K562 (cell line): ENCODE measurements at regions not wholly inside any gene's neighbourhood (a gene's known extent, or its start where the extent isn't known, plus 50 kb on each side); places are given as distances from the start of the nearest gene placed in this dataset.

Experiments
- ATAC-seq: fragments of 200-7000 bp; cut with Tn5 transposase; 3 replicates; pipeline ENCODE4 v1.9.1; 2020; ENCODE audit warnings: moderate library complexity
- BruUV-seq: library from RNA; stranded (reverse); fragments of 400-500 nt; replicated peaks from 2 replicates; lab custom pipeline; 2021; lab: Mats Ljungman, UMichigan
- CTCF ChIA-PET: fragments of 300-600 bp; formaldehyde crosslinking; extraction: SDS; loops from one replicate; lab custom pipeline; 2021; ENCODE audit warnings: low intra/inter-chr PET ratio; lab: Yijun Ruan, JAX
- POLR2A ChIA-PET: fragments of 300-600, 350-650 bp; sonication (Branson Sonifier 250); formaldehyde crosslinking; extraction: SDS; loops from one replicate; lab custom pipeline; 2021; ENCODE audit warnings: antibody characterized with exemption, inconsistent platforms; lab: Yijun Ruan, JAX
- DNase-seq, 4 experiments: peaks; one replicate each; pipeline versions ENCODE4 v3.0.0 to v3.0.0-alpha.2; 2011 to 2018; ENCODE audit warnings: low spot score in 3 of 4, mixed read lengths in 3 of 4; ENCODE audit errors: extremely low read depth in 1 of 4
- FAIRE-seq: peaks from 2 replicates; lab custom pipeline; 2011; peaks lifted over from hg19 to GRCh38; lab: Jason Lieb, UNC
- H2AFZ ChIP-seq: 2 replicates; pipeline ENCODE4 v1.6.0; 2011; ENCODE audit warnings: low read depth, low read length, control low read depth, inconsistent platforms
- H3K27ac ChIP-seq: fragments of 200-600 bp; 3 replicates; pipeline ENCODE4 v1.8.0; 2011; ENCODE audit warnings: low read depth, mild to moderate bottlenecking, control low read depth, inconsistent platforms, low read length, moderate library complexity, mixed read lengths; ENCODE audit errors: extremely low read depth
- H3K27me3 ChIP-seq, 2 experiments: fragments of 300-600 bp in 1 of 2; 2 replicates in 1 of 2; 3 replicates in 1 of 2; pipeline versions ENCODE4 v1.6.0 to v1.8.0; 2011; ENCODE audit warnings: inconsistent platforms in 2 of 2, low read length in 2 of 2, mild to moderate bottlenecking in 1 of 2, mixed read lengths in 1 of 2, moderate library complexity in 1 of 2; ENCODE audit not compliant: control insufficient read depth in 2 of 2, insufficient read depth in 2 of 2
- H3K36me3 ChIP-seq: fragments of 300-600 bp; 3 replicates; pipeline ENCODE4 v1.8.0; 2011; ENCODE audit warnings: mild to moderate bottlenecking, low read length, inconsistent platforms; ENCODE audit not compliant: control insufficient read depth, insufficient read depth
- H3K4me1 ChIP-seq, 2 experiments: fragments of 200-600 bp in 1 of 2; replicated peaks in 1 of 2; 2 replicates in 1 of 2; 3 replicates in 1 of 2; pipeline versions ENCODE4 v1.5.1 to v1.8.0; 2011; ENCODE audit warnings: inconsistent platforms in 2 of 2, low read length in 2 of 2, mild to moderate bottlenecking in 1 of 2, mixed read lengths in 1 of 2, moderate library complexity in 1 of 2; ENCODE audit not compliant: control insufficient read depth in 2 of 2, insufficient read depth in 2 of 2
- H3K4me2 ChIP-seq: 2 replicates; pipeline ENCODE4 v1.6.1; 2011; ENCODE audit warnings: low read length, control low read depth, inconsistent platforms, mixed read lengths; ENCODE audit not compliant: insufficient read depth
- H3K4me3 ChIP-seq: fragments of 200-600 bp; sonication (generic), shearing (Covaris generic); 2 replicates; pipeline ENCODE4 v1.5.1; 2016; ENCODE audit warnings: control low read depth, inconsistent platforms
- H3K79me2 ChIP-seq: fragments of 200-600 bp; 3 replicates; pipeline ENCODE4 v1.8.0; 2011; ENCODE audit warnings: low read length, inconsistent platforms; ENCODE audit not compliant: control insufficient read depth, insufficient read depth
- H3K9ac ChIP-seq, 2 experiments: 2 replicates each; pipeline versions ENCODE4 v1.6.0 to v1.6.1; 2011; ENCODE audit warnings: low read depth in 2 of 2, low read length in 2 of 2, control low read depth in 1 of 2, inconsistent platforms in 1 of 2, mild to moderate bottlenecking in 1 of 2, mixed read lengths in 1 of 2; ENCODE audit not compliant: insufficient read depth in 1 of 2
- H3K9me1 ChIP-seq: one replicate; pipeline ENCODE4 v1.6.0; 2011; ENCODE audit warnings: inconsistent platforms, mild to moderate bottlenecking, low read length, moderate library complexity; ENCODE audit not compliant: control insufficient read depth, insufficient read depth
- H3K9me3 ChIP-seq: replicated peaks from 2 replicates; pipeline ENCODE4 v1.5.1; 2011; ENCODE audit warnings: low read depth, low read length, inconsistent platforms; ENCODE audit not compliant: control insufficient read depth, insufficient read depth
- H4K20me1 ChIP-seq: replicated peaks from 2 replicates; pipeline ENCODE4 v1.6.1; 2011; ENCODE audit warnings: low read length, inconsistent platforms, mixed read lengths; ENCODE audit not compliant: control insufficient read depth, insufficient read depth
- HCFC1 ChIP-seq: IDR thresholded peaks from 2 replicates; pipeline ENCODE4 v1.6.1; 2012; ENCODE audit warnings: low read depth, low read length, improper control_type of control experiment
- KAT2B ChIP-seq: IDR thresholded peaks from one replicate; pipeline ENCODE4 v1.6.1; 2012; ENCODE audit warnings: low read depth, mild to moderate bottlenecking, control low read depth, inconsistent platforms, low read length, moderate library complexity
- MITF ChIP-seq: IDR thresholded peaks from 2 replicates; pipeline ENCODE4 v1.6.1; 2014; ENCODE audit warnings: antibody characterized with exemption
- NFIX ChIP-seq: fragments of 250-450 bp; sonication (Bioruptor Pico); IDR thresholded peaks from 2 replicates; pipeline ENCODE4 v1.4.0; 2020; ENCODE audit warnings: low read depth, mild to moderate bottlenecking, moderate library complexity
- NR2C1 ChIP-seq, 2 experiments: fragments of 450-650 bp; IDR thresholded peaks; 2 replicates each; pipeline ENCODE4 v1.6.1; 2017; ENCODE audit warnings: mild to moderate bottlenecking in 2 of 2, antibody characterized with exemption in 1 of 2, inconsistent platforms in 1 of 2, missing compliant biosample characterization in 1 of 2, missing genetic modification characterization in 1 of 2
- NR3C1 ChIP-seq: sonication (generic); formaldehyde crosslinking; IDR thresholded peaks from 2 replicates; pipeline ENCODE4 v1.8.1; 2022; ENCODE audit warnings: missing genetic modification reagents
- PHB ChIP-seq: fragments of 250-450 bp; sonication (Bioruptor Pico); IDR thresholded peaks from 2 replicates; pipeline ENCODE4 v1.5.0; 2021
- POLR2AphosphoS2 ChIP-seq: IDR thresholded peaks from 2 replicates; pipeline ENCODE4 v1.6.1; 2012; ENCODE audit warnings: low read length, improper control_type of control experiment
- RNF219 ChIP-seq: fragments of 250-450 bp; sonication (Bioruptor Pico); IDR thresholded peaks from 2 replicates; pipeline ENCODE4 v1.5.0; 2022; ENCODE audit warnings: mild to moderate bottlenecking
- TBP ChIP-seq: optimal IDR thresholded peaks from 2 replicates; pipeline ENCODE3; 2011; ENCODE audit warnings: low read depth, low read length, improper control_type of control experiment
- TEAD1 ChIP-seq, 2 experiments: fragments of 450-650 bp in 1 of 2; sonication (generic) in 1 of 2; formaldehyde crosslinking; IDR thresholded peaks; 2 replicates each; pipeline versions ENCODE4 v1.4.0 to v1.8.0; 2020 to 2022; ENCODE audit warnings: mild to moderate bottlenecking in 2 of 2, missing genetic modification reagents in 1 of 2
- ZEB2 ChIP-seq: fragments of 450-650 bp; IDR thresholded peaks from 2 replicates; pipeline ENCODE4 v1.6.1; 2016
- ZKSCAN8 ChIP-seq: fragments of 200-800 bp; sonication (Bioruptor generic); IDR thresholded peaks from 2 replicates; pipeline ENCODE4 v1.6.1; 2016; ENCODE audit warnings: missing genetic modification characterization, missing compliant biosample characterization
- ZNF12 ChIP-seq: sonication (generic); formaldehyde crosslinking; IDR thresholded peaks from 2 replicates; pipeline ENCODE4 v1.4.0; 2020; ENCODE audit warnings: mild to moderate bottlenecking, missing genetic modification reagents
- WGBS: fragments of 100-300 bp; shearing (Covaris generic); methylation state at CpG from one replicate; pipeline ENCODE4 v1.1.6; 2016; ENCODE audit warnings: low coverage, mixed read lengths; ENCODE audit not compliant: insufficient coverage; ENCODE audit errors: missing lambda C conversion rate; 5-methylcytosine and 5-hydroxymethylcytosine counted together
- in situ Hi-C: fragments of 300-500 bp; cut with MboI; formaldehyde crosslinking; loops from 4 replicates; pipeline ENCODE4 v1.15.0; 2018; ENCODE audit warnings: inconsistent platforms, mixed read lengths
- intact Hi-C: fragments of 100-400 bp; cut with micrococcal nuclease; formaldehyde crosslinking; loops from 2 replicates; pipeline ENCODE4 v1.14.2; 2022

GRCh38 chr1:187842406-187843165 lies 1013.8 kb downstream of the PLA2G4A start:
- DNase-seq (no peak), FAIRE-seq (no peak), ATAC-seq (no peak)
- Histone ChIP-seq H4K20me1 (no peaks in the 10 kb centered on the region), H3K4me1 (no peaks in the 10 kb centered on the region), H3K4me2 (no peak overlapping the region), H3K79me2 (no peaks in the 10 kb centered on the region), H3K9me3 (no peaks in the 10 kb centered on the region; the same call in 1 of the 2 replicates), H3K27ac (no peak overlapping the region), H3K36me3 (no peaks in the 10 kb centered on the region), H3K9me1 (no peaks in the 10 kb centered on the region), H2AFZ (no peak overlapping the region), H3K27me3 (no peaks in the 10 kb centered on the region), H3K9ac (no peak overlapping the region), H3K4me3 (no peak overlapping the region)
- no peak for TF ChIP-seq TBP
- TF ChIP-seq ZNF12: no peak
- TF ChIP-seq NR2C1 (IDR thresholded peaks at IDR 0.05): no peak
- TF ChIP-seq NR2C1 (tag; IDR thresholded peaks at IDR 0.05): 0 out of 2 replicates have a peak, but pooled peaks have one; percentile 39
- ChIA-PET POLR2A (no interaction called here), CTCF (interaction anchor here (0.6 kb wide), 1 partner anchor 60 kb away, joined by 4 read pairs; no protein-coding TSS in a partner anchor)
- BruUV-seq: no TSS peak
- in situ Hi-C loops (no loop called here), intact Hi-C loops (no loop called here)
- WGBS: under 1% methylated on average over 7 of the region's 7 CpGs

GRCh38 chr1:187844313-187844712 lies 1015.6 kb downstream of the PLA2G4A start:
- CTCF ChIA-PET: no interaction called here
- no peaks in the 10 kb centered on the region for H3K79me2 ChIP-seq
- TF ChIP-seq RNF219 (CRISPR knock-in tag): no peak
- TF ChIP-seq NFIX (CRISPR knock-in tag): no peak
- no peak for TF ChIP-seq NR3C1 (CRISPR knock-in tag)
- TF ChIP-seq ZEB2: no peak
- no peak for TF ChIP-seq TEAD1 (CRISPR knock-in tag; IDR thresholded peaks at IDR 0.05)
- no peak for TF ChIP-seq POLR2AphosphoS2
- TF ChIP-seq MITF: no peak
- no peak for TF ChIP-seq HCFC1
- no peak for TF ChIP-seq ZKSCAN8 (CRISPR knock-in tag)
- TF ChIP-seq PHB (CRISPR knock-in tag): no peak
- TF ChIP-seq KAT2B: no peak

More at GRCh38 chr1:187844313-187844712, 1015.6 kb downstream of the PLA2G4A start:
- H3K4me3 ChIP-seq: no peak overlapping the region
- DNase-seq (no peak), FAIRE-seq (no peak), ATAC-seq (no peak)
- H2AFZ ChIP-seq: no peak overlapping the region
- no peak overlapping the region for H3K27ac ChIP-seq
- POLR2A ChIA-PET: no interaction called here
- no peak overlapping the region for H3K9ac ChIP-seq
- H3K9me3 ChIP-seq: no peaks in the 10 kb centered on the region
- in situ Hi-C loops: no loop called here
- no peak overlapping the region for H3K4me2 ChIP-seq
- no peaks in the 10 kb centered on the region for H3K36me3 ChIP-seq
- 2% methylated on average over 3 of the region's 3 CpGs for WGBS
- no peaks in the 10 kb centered on the region for H3K9me1 ChIP-seq
- H4K20me1 ChIP-seq: no peaks in the 10 kb centered on the region
- intact Hi-C loops: no loop called here
- no peaks in the 10 kb centered on the region for H3K4me1 ChIP-seq
- H3K27me3 ChIP-seq: no peaks in the 10 kb centered on the region
- no TSS peak for BruUV-seq
